ENCODE measurements at regions not wholly inside any gene's neighbourhood (a gene's known extent, or its start where the extent isn't known, plus 50 kb on each side); places are given as distances from the start of the nearest gene placed in this dataset.

DNA sequence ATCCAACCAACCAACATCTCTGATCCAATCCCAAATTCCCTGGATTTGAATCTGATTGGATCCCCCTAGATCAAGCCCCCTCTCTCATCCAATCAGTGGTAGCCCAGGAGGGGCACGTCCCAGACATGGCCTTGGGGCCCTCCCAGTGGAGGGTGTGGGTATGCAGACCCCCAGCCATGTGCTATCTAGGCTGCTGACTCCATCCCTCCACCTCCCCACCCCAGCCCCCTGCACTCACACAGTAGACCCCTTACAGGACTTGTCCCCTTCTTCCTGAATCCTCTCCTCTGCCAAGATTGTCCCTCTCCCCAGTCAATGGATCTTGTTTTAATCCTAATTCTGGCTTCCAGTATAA is 153.4 kb downstream of the OAT start:
- no peaks in the 10 kb centered on the region for H3K27me3 ChIP-seq
- no peak overlapping the region for H3K27ac ChIP-seq
- H3K36me3 ChIP-seq (replicated peaks; ENCODE audit: insufficient read depth, low read depth), result no peaks in the 10 kb centered on the region
- no peak overlapping the region for H2AFZ ChIP-seq
- no peak for DNase-seq (ENCODE audit: low spot score)
- H3K4me3 ChIP-seq, result no peak overlapping the region
- WGBS (ENCODE audit: low lambda C conversion rate, missing lambda C conversion rate), result 71% methylated on average over 1 of the region's 1 CpG
- peaks cover 3% of the 10 kb centered on the region for H3K4me1 ChIP-seq (ENCODE audit: insufficient read depth)
- H3K4me2 ChIP-seq, result no peak overlapping the region
- no peaks in the 10 kb centered on the region for H3K9me2 ChIP-seq (replicated peaks; ENCODE audit: insufficient read depth)
- H3K9me3 ChIP-seq (ENCODE audit: low read depth), result no peaks in the 10 kb centered on the region
- H3K79me2 ChIP-seq, result no peaks in the 10 kb centered on the region
- no peak for TF ChIP-seq EZH2phosphoT487 (IDR thresholded peaks at IDR 0.05; ENCODE audit: low read depth, severe bottlenecking, unreplicated experiment)
- no peak for TF ChIP-seq EZH2 (IDR thresholded peaks at IDR 0.05; ENCODE audit: borderline replicate concordance)
- TF ChIP-seq CTCF (IDR thresholded peaks at IDR 0.05; ENCODE audit: poor library complexity), result no peak
- H4K20me1 ChIP-seq (ENCODE audit: insufficient read depth, poor library complexity, severe bottlenecking), result no peaks in the 10 kb centered on the region

GRCh38 chr10:124264711-124265390 is 153.9 kb downstream of the OAT start:
- H3K79me2 ChIP-seq, result no peaks in the 10 kb centered on the region
- H3K27ac ChIP-seq, result no peak overlapping the region
- peaks cover 3% of the 10 kb centered on the region for H3K4me1 ChIP-seq (ENCODE audit: insufficient read depth)
- no peaks in the 10 kb centered on the region for H4K20me1 ChIP-seq (ENCODE audit: insufficient read depth, poor library complexity, severe bottlenecking)
- H3K9me2 ChIP-seq (replicated peaks; ENCODE audit: insufficient read depth), result no peaks in the 10 kb centered on the region
- H3K9me3 ChIP-seq (ENCODE audit: low read depth), result no peaks in the 10 kb centered on the region
- TF ChIP-seq CTCF (IDR thresholded peaks at IDR 0.05; ENCODE audit: poor library complexity) (no peak), EZH2 (IDR thresholded peaks at IDR 0.05; ENCODE audit: borderline replicate concordance) (no peak), EZH2phosphoT487 (IDR thresholded peaks at IDR 0.05; ENCODE audit: low read depth, severe bottlenecking, unreplicated experiment) (no peak)
- no peak overlapping the region for H3K4me3 ChIP-seq
- H3K36me3 ChIP-seq (replicated peaks; ENCODE audit: insufficient read depth, low read depth), result no peaks in the 10 kb centered on the region
- WGBS (ENCODE audit: low lambda C conversion rate, missing lambda C conversion rate), result 96% methylated on average over 17 of the region's 17 CpGs
- DNase-seq (ENCODE audit: low spot score), result no peak
- H2AFZ ChIP-seq, result no peak overlapping the region
- H3K4me2 ChIP-seq, result no peak overlapping the region
- no peaks in the 10 kb centered on the region for H3K27me3 ChIP-seq

GRCh38 chr10:124264271-124264670 is 154.5 kb downstream of the OAT start:
- Histone ChIP-seq H3K9me2 (replicated peaks; ENCODE audit: insufficient read depth) (no peaks in the 10 kb centered on the region), H3K4me2 (no peak overlapping the region), H4K20me1 (ENCODE audit: insufficient read depth, poor library complexity, severe bottlenecking) (no peaks in the 10 kb centered on the region), H3K4me3 (no peak overlapping the region), H3K4me1 (ENCODE audit: insufficient read depth) (peaks cover 3% of the 10 kb centered on the region), H3K36me3 (replicated peaks; ENCODE audit: insufficient read depth, low read depth) (no peaks in the 10 kb centered on the region), H3K79me2 (no peaks in the 10 kb centered on the region), H3K27ac (no peak overlapping the region), H3K27me3 (no peaks in the 10 kb centered on the region), H2AFZ (no peak overlapping the region), H3K9me3 (ENCODE audit: low read depth) (no peaks in the 10 kb centered on the region)
- TF ChIP-seq CTCF (IDR thresholded peaks at IDR 0.05; ENCODE audit: poor library complexity), result no peak
- TF ChIP-seq EZH2 (IDR thresholded peaks at IDR 0.05; ENCODE audit: borderline replicate concordance), result no peak
- no peak for TF ChIP-seq EZH2phosphoT487 (IDR thresholded peaks at IDR 0.05; ENCODE audit: low read depth, severe bottlenecking, unreplicated experiment)
- no peak for DNase-seq (ENCODE audit: low spot score)
- WGBS (ENCODE audit: low lambda C conversion rate, missing lambda C conversion rate), result 94% methylated on average over 7 of the region's 7 CpGs
